ENCODE measurements at regions not wholly inside any gene's neighbourhood (a gene's known extent, or its start where the extent isn't known, plus 50 kb on each side); places are given as distances from the start of the nearest gene placed in this dataset.

DNA sequence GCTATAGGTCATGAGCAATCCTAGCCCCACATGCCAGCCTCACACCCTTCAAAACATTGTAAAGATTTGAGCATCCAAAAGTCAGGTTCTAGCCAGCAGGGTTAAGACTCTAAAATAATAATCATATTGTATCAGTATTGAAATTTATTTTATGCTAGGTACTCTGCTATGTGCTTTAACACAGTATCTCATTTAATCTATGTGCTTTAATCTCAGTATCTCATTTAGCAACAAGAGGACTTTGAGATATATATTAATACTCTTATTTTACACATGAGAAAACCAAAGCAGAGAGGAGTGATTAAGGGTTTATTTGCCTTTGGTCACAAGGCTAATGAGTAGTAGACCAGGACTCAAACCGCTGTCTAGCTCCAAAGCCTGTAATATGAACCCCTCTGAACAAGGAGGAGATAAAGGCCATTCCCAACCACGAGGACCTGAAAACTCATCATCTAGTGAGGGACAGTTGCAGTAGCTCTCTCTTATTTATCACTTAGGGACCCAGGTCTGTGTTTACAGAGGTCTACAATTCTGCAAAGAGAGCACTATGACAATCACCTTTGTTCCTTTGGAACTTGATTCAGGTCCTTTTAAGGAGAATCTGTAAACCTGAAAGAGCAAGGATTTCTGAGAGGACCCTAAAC is 116.5 kb upstream of the SERTAD2 start:
- Mint-ChIP-seq H3K27ac (no peak overlapping the region), H3K27me3 (no peaks in the 10 kb centered on the region), H3K9me3 (no peaks in the 10 kb centered on the region), H3K36me3 (no peaks in the 10 kb centered on the region), H3K4me3 (no peak overlapping the region), H3K4me1 (ENCODE audit: low read depth) (peaks cover 19% of the 10 kb centered on the region)
- DNase-seq = no peak
- intact Hi-C loops (cut with micrococcal nuclease) = no loop called here
- CTCF ChIA-PET = interaction anchor here (1.6 kb wide), 1 partner anchor 123 kb away, joined by 3 read pairs; no protein-coding TSS in a partner anchor
- POLR2A ChIA-PET = interaction anchor here (0.6 to 1.1 kb wide), 2 partner anchors 19 to 27 kb away, joined by 3 to 4 read pairs; no protein-coding TSS in a partner anchor

DNA sequence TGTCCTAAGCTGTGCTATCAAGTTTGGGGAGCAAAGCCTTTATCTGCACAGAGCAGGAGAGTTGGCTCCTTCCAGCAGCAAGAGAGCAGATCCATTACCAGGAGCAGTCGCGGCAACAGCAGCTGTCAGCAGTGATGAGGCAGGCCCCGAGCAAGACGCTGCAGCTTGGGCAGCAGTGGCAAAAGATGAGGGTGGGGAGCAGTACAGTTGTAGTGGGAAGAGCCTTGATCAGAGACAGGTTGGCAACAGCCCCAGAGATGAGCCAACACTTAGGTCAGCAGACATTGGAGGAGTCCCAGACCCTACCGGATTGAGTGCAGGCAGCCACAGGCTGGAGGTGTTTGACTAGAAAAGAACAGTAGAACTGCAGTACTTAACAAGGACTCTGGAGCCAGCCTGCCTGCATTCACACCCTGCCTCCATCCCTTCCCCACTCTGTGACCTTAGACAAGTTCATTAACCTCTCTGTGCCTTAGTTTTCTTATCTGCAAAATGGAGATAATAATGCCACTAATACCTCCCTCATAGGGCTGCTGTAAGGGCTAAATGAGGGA is 117.1 kb upstream of the SERTAD2 start:
- intact Hi-C loops (cut with micrococcal nuclease) = no loop called here
- CTCF ChIA-PET = interaction anchor here (1.0 to 1.6 kb wide), 2 partner anchors 119 to 124 kb away, joined by 3 read pairs; no protein-coding TSS in a partner anchor
- DNase-seq = no peak
- POLR2A ChIA-PET = interaction anchor here (1.1 kb wide), 1 partner anchor 20 kb away, joined by 3 read pairs; no protein-coding TSS in a partner anchor
- H3K9me3 Mint-ChIP-seq = no peaks in the 10 kb centered on the region
- H3K27me3 Mint-ChIP-seq = no peaks in the 10 kb centered on the region
- H3K36me3 Mint-ChIP-seq = no peaks in the 10 kb centered on the region
- H3K4me1 Mint-ChIP-seq (ENCODE audit: low read depth) = peaks cover 19% of the 10 kb centered on the region
- no peak overlapping the region for H3K27ac Mint-ChIP-seq
- no peak overlapping the region for H3K4me3 Mint-ChIP-seq

DNA sequence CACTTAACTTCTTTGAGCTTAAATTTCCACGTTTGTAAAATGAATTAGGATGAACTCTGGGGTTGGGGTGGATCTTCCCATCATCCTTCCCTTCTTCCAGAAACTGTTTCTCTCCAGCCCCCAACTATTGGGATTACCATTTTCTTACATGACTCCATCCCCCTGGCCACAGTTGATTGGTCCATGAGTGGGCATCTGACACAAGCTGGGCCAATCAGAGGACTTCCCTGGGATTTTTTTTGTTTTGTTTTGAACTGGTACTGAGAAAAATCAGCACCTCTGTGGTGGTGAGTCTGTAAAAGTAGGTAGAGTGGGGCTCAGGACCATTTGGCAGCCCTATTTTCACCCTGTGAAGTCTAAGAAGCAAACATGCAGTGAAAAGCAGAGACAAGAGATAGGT is 118.0 kb upstream of the SERTAD2 start:
- Mint-ChIP-seq H3K27me3 (no peaks in the 10 kb centered on the region), H3K27ac (no peak overlapping the region), H3K36me3 (no peaks in the 10 kb centered on the region), H3K4me3 (no peak overlapping the region), H3K4me1 (ENCODE audit: low read depth) (peaks cover 17% of the 10 kb centered on the region), H3K9me3 (no peaks in the 10 kb centered on the region)
- ChIA-PET POLR2A (no interaction called here), CTCF (interaction anchor here (0.8 to 1.0 kb wide), 2 partner anchors 20 to 120 kb away, joined by 3 read pairs; no protein-coding TSS in a partner anchor)
- intact Hi-C loops (cut with micrococcal nuclease) = no loop called here
- no peak for DNase-seq

- Mint-ChIP-seq H3K9me3 (no peaks in the 10 kb centered on the region), H3K36me3 (no peaks in the 10 kb centered on the region), H3K27ac (no peak overlapping the region), H3K27me3 (no peaks in the 10 kb centered on the region), H3K4me3 (no peak overlapping the region), H3K4me1 (ENCODE audit: low read depth) (peaks cover 5% of the 10 kb centered on the region)
- CTCF ChIA-PET = interaction anchor here (1.1 to 1.2 kb wide), 2 partner anchors 59 to 127 kb away, joined by 3 to 4 read pairs; no protein-coding TSS in a partner anchor
- POLR2A ChIA-PET = no interaction called here
- intact Hi-C loops (cut with micrococcal nuclease) = no loop called here
- DNase-seq = no peak
These were observed 119.9 kb upstream of the SERTAD2 start for GRCh38 chr2:64773461-64774118.

DNA sequence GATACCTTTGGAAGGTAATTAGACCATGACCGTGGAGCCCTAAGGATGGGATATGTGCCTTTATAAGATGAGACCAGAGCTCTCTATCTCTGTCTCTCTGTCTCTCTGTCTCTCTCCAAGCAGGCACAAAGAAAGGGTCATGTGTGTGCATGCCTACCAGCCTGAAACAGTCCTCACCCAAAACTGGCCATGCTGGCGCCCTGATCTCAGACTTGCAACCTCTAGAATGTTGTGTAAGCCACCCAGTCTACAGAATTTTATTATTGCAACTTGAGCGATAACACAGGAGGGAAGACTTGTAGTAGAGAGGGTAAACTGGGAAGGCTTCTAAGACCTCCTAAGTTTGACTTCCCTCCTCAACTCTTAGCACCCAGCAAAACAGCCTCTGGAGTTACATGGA is 124.1 kb upstream of the SERTAD2 start:
- no peak for DNase-seq
- H3K27ac Mint-ChIP-seq = no peak overlapping the region
- H3K27me3 Mint-ChIP-seq = no peaks in the 10 kb centered on the region
- intact Hi-C loops (cut with micrococcal nuclease) = no loop called here
- no peak overlapping the region for H3K4me3 Mint-ChIP-seq
- no peaks in the 10 kb centered on the region for H3K36me3 Mint-ChIP-seq
- no peaks in the 10 kb centered on the region for H3K4me1 Mint-ChIP-seq (ENCODE audit: low read depth)
- ChIA-PET POLR2A (no interaction called here), CTCF (interaction anchor here (0.8 kb wide), 1 partner anchor 10 kb away, joined by 3 read pairs; no protein-coding TSS in a partner anchor)
- no peaks in the 10 kb centered on the region for H3K9me3 Mint-ChIP-seq

- DNase-seq = no peak
- H3K27me3 Mint-ChIP-seq = no peaks in the 10 kb centered on the region
- no peaks in the 10 kb centered on the region for H3K4me1 Mint-ChIP-seq (ENCODE audit: low read depth)
- intact Hi-C loops (cut with micrococcal nuclease) = no loop called here
- H3K36me3 Mint-ChIP-seq = no peaks in the 10 kb centered on the region
- H3K9me3 Mint-ChIP-seq = no peaks in the 10 kb centered on the region
- H3K4me3 Mint-ChIP-seq = no peak overlapping the region
- CTCF ChIA-PET = no interaction called here
- POLR2A ChIA-PET = no interaction called here
- H3K27ac Mint-ChIP-seq = no peak overlapping the region
These were observed 125.5 kb upstream of the SERTAD2 start for GRCh38 chr2:64779117-64779690.

GRCh38 chr2:64780041-64780440 is 126.3 kb upstream of the SERTAD2 start:
- Mint-ChIP-seq H3K4me3 (no peak overlapping the region), H3K4me1 (ENCODE audit: low read depth) (no peaks in the 10 kb centered on the region), H3K36me3 (no peaks in the 10 kb centered on the region), H3K27me3 (no peaks in the 10 kb centered on the region), H3K27ac (no peak overlapping the region), H3K9me3 (no peaks in the 10 kb centered on the region)
- ChIA-PET POLR2A (no interaction called here), CTCF (no interaction called here)
- DNase-seq = no peak
- intact Hi-C loops (cut with micrococcal nuclease) = no loop called here

DNA sequence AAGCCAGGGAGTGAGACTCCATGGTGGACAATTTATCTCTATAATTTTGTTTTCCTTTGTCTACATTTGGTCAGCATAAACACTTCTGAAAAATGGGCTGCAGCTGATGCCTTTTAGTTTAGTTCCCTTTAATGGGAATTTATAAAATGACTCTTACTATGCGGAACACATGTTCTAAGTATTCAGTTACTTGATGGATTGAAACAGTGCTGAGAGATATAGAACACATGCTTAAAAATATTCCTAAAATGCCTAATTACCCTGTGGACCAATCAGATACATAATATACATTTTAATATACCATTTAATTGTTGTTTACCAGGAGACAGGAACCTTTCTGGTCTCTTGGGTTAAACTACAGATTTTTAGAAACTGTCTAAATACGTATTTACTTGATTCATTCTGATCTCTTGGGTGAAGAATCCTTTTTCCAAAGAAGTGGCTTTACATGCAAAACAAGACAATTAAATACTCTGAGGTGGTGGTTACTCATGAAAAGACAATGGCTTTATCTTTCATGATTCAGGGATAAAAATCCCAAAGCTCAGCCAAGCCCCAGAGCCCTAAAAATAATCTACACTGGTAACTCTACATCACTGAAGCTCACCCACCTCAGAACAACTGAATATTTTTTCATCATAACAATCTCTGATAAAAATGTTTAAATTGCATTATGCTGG is 128.1 kb upstream of the SERTAD2 start:
- ChIA-PET CTCF (no interaction called here), POLR2A (no interaction called here)
- intact Hi-C loops (cut with micrococcal nuclease) = no loop called here
- no peaks in the 10 kb centered on the region for H3K27me3 Mint-ChIP-seq
- H3K9me3 Mint-ChIP-seq = no peaks in the 10 kb centered on the region
- H3K4me1 Mint-ChIP-seq (ENCODE audit: low read depth) = no peaks in the 10 kb centered on the region
- H3K4me3 Mint-ChIP-seq = no peak overlapping the region
- H3K36me3 Mint-ChIP-seq = no peaks in the 10 kb centered on the region
- no peak for DNase-seq
- no peak overlapping the region for H3K27ac Mint-ChIP-seq

DNA sequence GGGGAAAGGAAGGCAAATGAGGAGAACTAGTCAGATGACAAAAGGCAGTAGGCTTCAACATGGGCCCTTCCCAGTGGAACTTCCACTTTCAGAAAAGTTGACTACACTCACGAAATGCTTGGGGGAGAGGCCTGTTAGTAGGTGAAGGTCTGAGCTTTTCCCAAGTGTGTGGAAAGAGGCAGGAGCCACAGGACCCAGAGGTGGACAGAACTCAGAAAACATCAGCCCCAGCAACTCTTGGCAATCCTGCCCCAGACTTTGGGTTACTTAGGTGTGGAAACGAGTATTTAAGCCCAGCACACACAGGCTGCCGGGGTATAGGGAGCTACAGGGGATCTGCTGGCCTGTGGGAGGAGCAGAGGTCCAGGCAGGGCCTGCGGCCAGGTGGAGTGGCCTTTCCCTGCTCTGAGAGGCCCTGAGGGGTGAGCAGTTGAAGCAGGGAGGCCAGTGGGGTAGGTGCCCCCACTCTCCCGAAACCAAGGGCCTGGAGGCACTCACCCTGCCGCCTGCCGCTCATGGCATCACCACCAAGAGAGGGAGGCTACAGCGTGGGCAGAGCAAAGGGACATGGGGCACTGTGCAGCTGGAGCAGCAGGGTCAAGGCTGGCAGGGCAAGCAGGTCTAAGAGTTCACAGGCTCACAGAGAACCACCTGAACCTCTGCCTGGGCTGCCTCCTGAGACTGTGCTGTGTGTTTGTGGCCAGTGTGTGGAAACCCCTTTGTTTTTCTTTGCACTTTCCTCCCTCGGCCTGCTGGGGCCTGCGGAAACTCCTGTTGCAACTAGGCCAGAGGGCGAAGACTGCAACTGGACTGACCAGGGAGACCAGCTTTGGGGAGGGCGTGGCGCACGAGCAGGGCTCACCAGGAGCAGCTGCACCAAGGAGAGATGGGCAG is 130.7 kb upstream of the SERTAD2 start:
- intact Hi-C loops (cut with micrococcal nuclease) = no loop called here
- Mint-ChIP-seq H3K4me3 (no peak overlapping the region), H3K36me3 (no peaks in the 10 kb centered on the region), H3K9me3 (no peaks in the 10 kb centered on the region), H3K4me1 (ENCODE audit: low read depth) (no peaks in the 10 kb centered on the region), H3K27ac (no peak overlapping the region), H3K27me3 (no peaks in the 10 kb centered on the region)
- POLR2A ChIA-PET = interaction anchor here (1.1 kb wide), 1 partner anchor 39 kb away, joined by 3 read pairs; no protein-coding TSS in a partner anchor
- DNase-seq = no peak
- CTCF ChIA-PET = no interaction called here

- intact Hi-C loops (cut with micrococcal nuclease) = no loop called here
- ChIA-PET POLR2A (interaction anchor here (0.6 kb wide), 1 partner anchor 727 kb away, joined by 4 read pairs; no protein-coding TSS in a partner anchor), CTCF (no interaction called here)
- H3K27ac Mint-ChIP-seq = no peak overlapping the region
- H3K4me3 Mint-ChIP-seq = no peak overlapping the region
- H3K4me1 Mint-ChIP-seq (ENCODE audit: low read depth) = no peaks in the 10 kb centered on the region
- H3K9me3 Mint-ChIP-seq = no peaks in the 10 kb centered on the region
- no peak for DNase-seq
- no peaks in the 10 kb centered on the region for H3K36me3 Mint-ChIP-seq
- no peaks in the 10 kb centered on the region for H3K27me3 Mint-ChIP-seq
These were observed 131.5 kb upstream of the SERTAD2 start for GRCh38 chr2:64785245-64785644.

DNA sequence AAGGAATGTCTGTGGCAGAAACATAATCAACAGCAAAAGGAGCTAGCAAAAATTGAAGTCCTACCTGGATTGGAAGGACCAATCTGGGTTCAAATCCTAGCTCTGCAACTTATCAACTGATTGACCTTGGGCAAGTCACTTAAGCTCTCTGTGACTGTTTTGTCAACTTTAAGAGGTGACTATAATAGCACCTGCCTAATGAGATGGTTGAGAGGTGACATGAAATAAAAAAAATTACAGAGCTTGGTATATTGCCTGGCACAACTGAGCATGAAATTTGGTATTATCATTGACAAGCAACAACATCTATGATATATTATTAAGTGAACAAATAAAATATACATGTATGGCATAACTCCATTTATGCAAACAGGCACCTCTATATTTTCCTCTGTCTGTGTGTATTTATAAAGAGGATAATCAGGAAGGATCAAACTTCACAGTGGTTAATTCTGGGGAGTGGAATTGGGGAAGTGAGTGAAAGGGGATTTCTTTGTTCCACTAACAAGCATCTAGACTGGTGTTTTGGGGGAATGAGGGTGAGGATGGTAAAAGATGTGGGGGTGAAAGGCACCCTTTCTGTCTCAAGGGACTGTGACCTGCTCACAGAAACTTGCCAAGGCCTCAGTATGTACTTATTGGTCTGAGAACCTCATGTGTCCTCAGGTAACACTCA is 132.8 kb upstream of the SERTAD2 start:
- H3K27ac Mint-ChIP-seq = no peak overlapping the region
- DNase-seq = no peak
- intact Hi-C loops (cut with micrococcal nuclease) = no loop called here
- no peak overlapping the region for H3K4me3 Mint-ChIP-seq
- POLR2A ChIA-PET = no interaction called here
- no peaks in the 10 kb centered on the region for H3K36me3 Mint-ChIP-seq
- H3K27me3 Mint-ChIP-seq = no peaks in the 10 kb centered on the region
- H3K9me3 Mint-ChIP-seq = no peaks in the 10 kb centered on the region
- H3K4me1 Mint-ChIP-seq (ENCODE audit: low read depth) = no peaks in the 10 kb centered on the region
- CTCF ChIA-PET = no interaction called here

Measured in activated CD4-positive, alpha-beta memory T cell treated with anti-CD3 and anti-CD28 coated beads for 36 hours (primary cell).